Neural crest cell (in vitro differentiated cells): ENCODE measurements at regions not wholly inside any gene's neighbourhood (a gene's known extent, or its start where the extent isn't known, plus 50 kb on each side); places are given as distances from the start of the nearest gene placed in this dataset.

ENCODE experiments used
- DNase-seq: peaks from one replicate; pipeline ENCODE4 v3.0.0; 2021; ENCODE audit warnings: low read depth, mixed read lengths, low spot score
- H3K27ac Mint-ChIP-seq: one replicate; pipeline ENCODE4 v1.8.0; 2021; ENCODE audit warnings: mild to moderate bottlenecking, mixed read lengths; ENCODE audit not compliant: unreplicated experiment
- H3K27me3 Mint-ChIP-seq: 2 replicates; pipeline ENCODE4 v1.8.0; 2021; ENCODE audit warnings: low read depth, mild to moderate bottlenecking, mixed read lengths
- H3K36me3 Mint-ChIP-seq: 2 replicates; pipeline ENCODE4 v1.8.0; 2021; ENCODE audit warnings: low read depth, mild to moderate bottlenecking, mixed read lengths
- H3K4me1 Mint-ChIP-seq: 2 replicates; pipeline ENCODE4 v1.8.0; 2021; ENCODE audit warnings: mixed read lengths
- H3K4me3 Mint-ChIP-seq: one replicate; pipeline ENCODE4 v1.8.0; 2021; ENCODE audit warnings: mild to moderate bottlenecking, mixed read lengths
- H3K9me3 Mint-ChIP-seq: 2 replicates; pipeline ENCODE4 v1.8.0; 2021; ENCODE audit warnings: mixed read lengths
- CTCF ChIP-seq: fragments of 200-600 bp; sonication (generic); conservative IDR thresholded peaks from 2 replicates; pipeline ENCODE4 v1.5.0; 2021; ENCODE audit warnings: antibody characterized with exemption, mild to moderate bottlenecking

DNA sequence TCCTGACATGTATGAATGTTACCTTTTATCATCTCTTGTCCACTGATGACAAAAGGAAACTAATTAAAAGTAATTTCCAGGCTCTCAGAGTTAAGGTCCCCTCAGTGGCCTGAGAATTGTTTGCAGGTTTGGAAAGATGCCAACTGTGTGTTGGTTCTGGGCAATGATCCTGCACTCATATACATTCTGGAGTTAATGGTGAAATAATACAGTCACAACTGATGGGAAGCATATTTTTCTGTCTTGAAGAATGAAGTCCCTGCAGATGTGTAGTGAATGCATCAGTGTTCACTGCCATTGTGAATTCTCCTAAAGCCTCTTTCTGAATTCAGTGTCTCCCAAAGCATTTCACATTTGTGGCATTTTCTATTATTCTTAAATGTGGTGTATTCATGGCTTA lies 238.1 kb upstream of the PPP1R2C start:
- H3K4me1 Mint-ChIP-seq, result no peaks in the 10 kb centered on the region

DNA sequence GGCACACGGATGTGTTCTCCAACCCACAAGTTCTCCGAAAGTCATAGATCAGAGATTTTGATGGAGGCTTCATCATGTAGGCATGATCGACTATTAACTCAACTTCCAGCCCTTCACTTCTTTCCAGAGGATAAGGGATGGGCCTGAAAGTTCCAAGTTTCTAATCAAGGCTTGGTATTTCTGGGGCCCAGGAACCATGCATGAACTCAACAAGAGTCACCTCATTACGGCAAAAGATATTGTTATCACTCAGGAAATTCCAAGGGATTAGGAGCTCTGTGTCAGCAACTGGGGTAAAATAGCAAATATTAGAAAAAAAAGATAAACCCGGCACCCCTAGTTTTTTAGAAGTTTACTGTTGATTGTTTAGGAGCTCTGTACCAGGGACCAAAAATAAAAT lies 240.1 kb upstream of the PPP1R2C start:
- H3K36me3 Mint-ChIP-seq, result peaks cover 4% of the 10 kb centered on the region
- no peaks in the 10 kb centered on the region for H3K27me3 Mint-ChIP-seq
- no peak for DNase-seq
- no peak overlapping the region for H3K4me3 Mint-ChIP-seq
- peaks cover 5% of the 10 kb centered on the region for H3K9me3 Mint-ChIP-seq
- no peak overlapping the region for H3K27ac Mint-ChIP-seq
- no peaks in the 10 kb centered on the region for H3K4me1 Mint-ChIP-seq
- TF ChIP-seq CTCF, result no peak

More for the DNA sequence above, 238.1 kb upstream of the PPP1R2C start:
- Mint-ChIP-seq H3K36me3 (no peaks in the 10 kb centered on the region), H3K4me3 (no peak overlapping the region), H3K9me3 (no peaks in the 10 kb centered on the region), H3K27ac (no peak overlapping the region), H3K27me3 (no peaks in the 10 kb centered on the region)
- DNase-seq, result no peak
- no peak for TF ChIP-seq CTCF

DNA sequence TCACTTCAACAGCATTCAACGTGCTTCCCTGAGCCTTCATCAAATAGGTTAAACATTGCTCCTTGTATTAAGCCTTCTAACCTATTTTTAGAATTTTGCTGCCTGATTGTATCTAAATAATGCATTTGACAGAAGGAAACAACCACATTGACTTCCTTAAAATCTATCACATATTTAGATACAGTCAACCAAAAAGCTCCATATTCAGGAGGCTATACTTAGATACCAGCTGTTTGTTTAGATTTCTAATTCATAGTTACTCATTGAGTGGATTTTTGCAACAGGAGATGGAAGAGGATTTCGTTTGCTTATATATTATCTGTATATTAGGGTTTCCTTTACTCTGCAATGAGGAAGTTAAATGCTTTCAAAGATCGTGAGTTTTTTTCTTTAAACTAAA lies 241.1 kb upstream of the PPP1R2C start:
- TF ChIP-seq CTCF, result no peak
- DNase-seq, result no peak
- no peaks in the 10 kb centered on the region for H3K4me1 Mint-ChIP-seq
- no peak overlapping the region for H3K4me3 Mint-ChIP-seq
- H3K27me3 Mint-ChIP-seq, result no peaks in the 10 kb centered on the region
- peaks cover 4% of the 10 kb centered on the region for H3K36me3 Mint-ChIP-seq
- H3K9me3 Mint-ChIP-seq, result peaks cover 5% of the 10 kb centered on the region
- H3K27ac Mint-ChIP-seq, result no peak overlapping the region

GRCh38 chrX:43025806-43026315 lies 247.9 kb upstream of the PPP1R2C start:
- no peak for TF ChIP-seq CTCF
- H3K27ac Mint-ChIP-seq, result no peak overlapping the region
- H3K9me3 Mint-ChIP-seq, result peaks cover 16% of the 10 kb centered on the region
- H3K36me3 Mint-ChIP-seq, result peaks cover 9% of the 10 kb centered on the region
- H3K4me1 Mint-ChIP-seq, result no peaks in the 10 kb centered on the region
- H3K27me3 Mint-ChIP-seq, result no peaks in the 10 kb centered on the region
- DNase-seq, result no peak
- H3K4me3 Mint-ChIP-seq, result no peak overlapping the region

DNA sequence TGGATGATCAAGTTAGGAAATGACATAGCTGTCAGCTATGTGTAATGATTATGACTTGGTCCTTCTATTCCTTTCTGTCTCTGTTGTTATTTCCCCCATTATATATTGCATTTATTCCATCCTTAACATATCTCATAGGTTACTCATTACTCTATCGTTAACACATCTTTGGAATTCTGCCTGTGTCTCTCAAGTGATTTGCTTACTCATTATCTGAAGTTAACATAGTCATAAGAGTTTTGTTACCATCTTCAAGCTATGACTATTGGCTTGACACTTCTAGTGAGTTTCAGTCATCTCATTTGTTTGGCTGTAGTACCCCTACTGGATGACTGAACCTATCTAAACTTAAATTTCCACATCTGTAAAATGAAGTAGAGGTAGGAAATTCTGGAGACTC lies 286.1 kb upstream of the PPP1R2C start:
- no peak for DNase-seq
- no peaks in the 10 kb centered on the region for H3K27me3 Mint-ChIP-seq
- H3K4me3 Mint-ChIP-seq, result no peak overlapping the region
- no peaks in the 10 kb centered on the region for H3K9me3 Mint-ChIP-seq
- TF ChIP-seq CTCF, result no peak
- H3K27ac Mint-ChIP-seq, result no peak overlapping the region
- H3K4me1 Mint-ChIP-seq, result peaks cover 9% of the 10 kb centered on the region
- no peaks in the 10 kb centered on the region for H3K36me3 Mint-ChIP-seq

- Mint-ChIP-seq H3K4me1 (peaks cover 9% of the 10 kb centered on the region), H3K27ac (no peak overlapping the region), H3K9me3 (no peaks in the 10 kb centered on the region), H3K27me3 (no peaks in the 10 kb centered on the region), H3K36me3 (no peaks in the 10 kb centered on the region), H3K4me3 (no peak overlapping the region)
- no peak for TF ChIP-seq CTCF
- DNase-seq, result no peak
These were observed 288.0 kb upstream of the PPP1R2C start for GRCh38 chrX:43065978-43066377.
